Cardiac muscle cell (in vitro differentiated cells and primary cell): ENCODE measurements at regions not wholly inside any gene's neighbourhood (a gene's known extent, or its start where the extent isn't known, plus 50 kb on each side); places are given as distances from the start of the nearest gene placed in this dataset.
"Not testable (repeated sequence)": the region's sequence is repeated elsewhere in the genome, so short reads cannot be mapped to it uniquely, and the experiment has no call there.

Experiments used
- DNase-seq, 2 donors: peaks; one replicate each; pipeline versions ENCODE4 v3.0.0 to v3.0.0-alpha.2; 2010 to 2017; ENCODE audit warnings: low read depth in 1 of 2, low spot score in 1 of 2
- H3K27ac ChIP-seq: fragments of 200-600 bp; sonication (generic); 2 replicates; pipeline ENCODE4 v1.5.1; 2016
- H3K27me3 ChIP-seq: fragments of 200-600 bp; sonication (generic); 2 replicates; pipeline ENCODE4 v1.6.0; 2016; ENCODE audit warnings: control low read depth
- H3K36me3 ChIP-seq: fragments of 200-600 bp; sonication (generic); 2 replicates; pipeline ENCODE4 v1.5.1; 2016; ENCODE audit warnings: control low read depth
- H3K4me1 ChIP-seq: fragments of 200-600 bp; sonication (generic); 2 replicates; pipeline ENCODE4 v1.8.1; 2017; ENCODE audit warnings: low read depth, mild to moderate bottlenecking, mixed run types
- H3K4me3 ChIP-seq: fragments of 200-600 bp; sonication (generic); 2 replicates; pipeline ENCODE4 v1.5.1; 2016; ENCODE audit warnings: mild to moderate bottlenecking
- H3K9me3 ChIP-seq: fragments of 200-600 bp; sonication (generic); 2 replicates; pipeline ENCODE4 v1.5.1; 2017; ENCODE audit warnings: low read depth, mild to moderate bottlenecking, control low read depth
- TF ChIP-seq, protein P1 (sequence below): IDR thresholded peaks from 2 replicates; pipeline ENCODE4 v1.5.1; 2012; ENCODE audit warnings: low read depth, mild to moderate bottlenecking, low read length

DNA sequence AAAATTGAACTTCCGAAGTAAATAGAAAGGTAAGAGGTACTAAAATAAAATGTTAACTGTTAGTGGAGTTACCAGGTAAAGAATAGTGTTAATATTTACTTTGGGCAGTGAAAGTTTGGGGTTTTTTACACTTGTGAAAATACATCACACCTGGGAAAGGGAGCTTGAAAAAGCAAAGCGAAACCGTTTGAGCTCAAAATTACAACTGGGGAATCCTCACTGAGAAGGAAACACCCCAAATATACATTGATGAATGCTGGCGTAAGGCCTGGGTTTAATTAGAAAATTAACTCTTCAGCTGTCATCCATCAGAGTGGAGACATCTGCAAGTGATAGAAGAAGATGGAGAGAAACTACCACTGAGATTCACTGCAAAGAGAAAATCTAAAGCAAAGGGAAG lies 1153.0 kb downstream of the SLITRK5 start:
- no peak for DNase-seq
- H3K36me3 ChIP-seq = no peaks in the 10 kb centered on the region
- no peak overlapping the region for H3K27ac ChIP-seq
- no peaks in the 10 kb centered on the region for H3K4me1 ChIP-seq
- H3K9me3 ChIP-seq = no peaks in the 10 kb centered on the region
- TF ChIP-seq, protein P1, sequence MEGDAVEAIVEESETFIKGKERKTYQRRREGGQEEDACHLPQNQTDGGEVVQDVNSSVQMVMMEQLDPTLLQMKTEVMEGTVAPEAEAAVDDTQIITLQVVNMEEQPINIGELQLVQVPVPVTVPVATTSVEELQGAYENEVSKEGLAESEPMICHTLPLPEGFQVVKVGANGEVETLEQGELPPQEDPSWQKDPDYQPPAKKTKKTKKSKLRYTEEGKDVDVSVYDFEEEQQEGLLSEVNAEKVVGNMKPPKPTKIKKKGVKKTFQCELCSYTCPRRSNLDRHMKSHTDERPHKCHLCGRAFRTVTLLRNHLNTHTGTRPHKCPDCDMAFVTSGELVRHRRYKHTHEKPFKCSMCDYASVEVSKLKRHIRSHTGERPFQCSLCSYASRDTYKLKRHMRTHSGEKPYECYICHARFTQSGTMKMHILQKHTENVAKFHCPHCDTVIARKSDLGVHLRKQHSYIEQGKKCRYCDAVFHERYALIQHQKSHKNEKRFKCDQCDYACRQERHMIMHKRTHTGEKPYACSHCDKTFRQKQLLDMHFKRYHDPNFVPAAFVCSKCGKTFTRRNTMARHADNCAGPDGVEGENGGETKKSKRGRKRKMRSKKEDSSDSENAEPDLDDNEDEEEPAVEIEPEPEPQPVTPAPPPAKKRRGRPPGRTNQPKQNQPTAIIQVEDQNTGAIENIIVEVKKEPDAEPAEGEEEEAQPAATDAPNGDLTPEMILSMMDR = no peak
- no peaks in the 10 kb centered on the region for H3K27me3 ChIP-seq
- H3K4me3 ChIP-seq = no peak overlapping the region

DNA sequence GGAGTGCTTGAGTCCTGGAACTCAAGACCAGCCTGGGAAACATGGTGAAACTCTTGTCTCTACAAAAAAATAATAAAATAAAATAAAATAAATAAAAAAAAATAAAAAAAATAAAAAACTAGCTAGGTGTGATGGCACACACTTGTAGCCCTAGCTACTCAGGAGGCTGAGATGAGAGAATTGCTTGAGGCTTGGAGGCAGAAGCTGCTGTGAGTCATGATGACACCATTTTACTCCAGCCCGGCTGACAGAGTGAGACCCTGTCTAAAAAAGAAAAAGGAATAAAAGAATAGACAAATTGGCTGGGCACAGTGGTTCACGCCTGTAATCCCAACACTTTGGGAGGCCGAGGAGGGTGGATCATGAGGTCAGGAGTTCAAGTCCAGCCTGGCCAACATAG lies 1168.9 kb downstream of the SLITRK5 start:
- H3K4me1 ChIP-seq = no peaks in the 10 kb centered on the region
- no peak overlapping the region for H3K27ac ChIP-seq
- TF ChIP-seq, protein P1 = no peak
- no peaks in the 10 kb centered on the region for H3K9me3 ChIP-seq
- H3K27me3 ChIP-seq = no peaks in the 10 kb centered on the region
- no peaks in the 10 kb centered on the region for H3K36me3 ChIP-seq
- no peak overlapping the region for H3K4me3 ChIP-seq
- no peak for DNase-seq

DNA sequence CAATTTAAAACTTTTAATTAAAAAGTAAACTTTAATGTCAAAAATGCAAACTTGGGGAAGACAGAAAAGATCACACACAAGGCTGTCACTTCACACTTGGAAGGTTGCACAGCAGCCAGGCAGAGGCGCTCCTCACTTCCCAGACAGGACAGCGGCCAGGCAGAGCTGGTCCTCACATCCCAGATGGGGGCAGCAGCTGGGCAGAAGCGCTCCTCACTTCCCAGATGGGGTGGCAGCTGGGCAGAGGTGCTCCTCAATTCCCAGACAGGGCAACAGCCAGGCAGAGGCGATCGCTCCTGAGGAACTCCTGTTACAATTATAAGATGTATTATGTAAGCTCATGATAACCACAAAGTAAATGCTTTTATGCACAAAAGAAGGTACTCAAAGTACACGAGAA lies 1181.1 kb downstream of the SLITRK5 start:
- H3K36me3 ChIP-seq, H3K27ac ChIP-seq, H3K27me3 ChIP-seq, H3K4me3 ChIP-seq, H3K9me3 ChIP-seq, DNase-seq: not testable (repeated sequence)
- H3K4me1 ChIP-seq = peaks cover 13% of the 10 kb centered on the region

DNA sequence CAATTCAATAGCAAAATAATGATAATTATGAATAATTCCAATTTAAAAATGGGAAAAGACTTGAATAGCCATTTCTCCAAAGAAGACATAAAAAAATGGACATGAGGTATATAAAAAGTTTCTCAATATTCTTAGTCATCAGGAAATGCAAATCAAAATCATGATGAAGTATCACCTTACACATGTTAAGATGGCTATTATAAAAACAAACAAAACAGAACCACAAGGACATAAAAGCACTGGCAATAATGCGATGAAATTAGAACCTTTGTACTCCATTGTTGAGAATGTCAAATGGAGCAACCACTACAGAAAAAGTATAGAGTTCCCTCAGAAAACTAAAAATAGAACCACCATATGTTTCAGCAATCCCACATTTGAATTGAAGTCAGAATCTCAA lies 1186.1 kb downstream of the SLITRK5 start:
- no peaks in the 10 kb centered on the region for H3K4me1 ChIP-seq
- TF ChIP-seq, protein P1 = no peak
- no peaks in the 10 kb centered on the region for H3K27me3 ChIP-seq
- H3K36me3 ChIP-seq = no peaks in the 10 kb centered on the region
- no peaks in the 10 kb centered on the region for H3K9me3 ChIP-seq
- no peak overlapping the region for H3K4me3 ChIP-seq
- no peak overlapping the region for H3K27ac ChIP-seq
- DNase-seq = no peak

DNA sequence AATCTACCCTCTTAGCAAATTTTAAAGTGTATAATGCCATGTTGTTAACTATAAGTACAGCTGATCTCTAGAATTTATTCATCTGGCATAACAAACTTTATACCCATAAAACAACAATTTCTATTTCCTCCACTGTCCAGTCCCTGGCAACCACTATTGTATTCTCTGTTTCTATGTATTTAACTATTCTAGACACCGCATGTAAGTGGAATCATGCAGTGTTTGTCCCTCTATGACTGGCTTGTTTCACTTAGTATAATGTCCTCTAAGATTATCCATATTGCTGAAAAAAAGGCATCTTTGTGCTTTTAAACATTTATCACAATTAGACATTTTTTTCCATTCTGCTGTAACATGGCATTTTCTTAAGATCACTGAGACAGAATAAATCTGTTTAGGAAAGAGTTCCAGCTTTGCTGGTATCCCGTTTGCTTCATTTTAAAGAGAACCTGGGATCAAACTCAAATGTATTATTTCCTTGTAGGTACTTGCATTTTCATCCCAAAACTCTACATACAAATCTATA lies 1191.0 kb downstream of the SLITRK5 start:
- Histone ChIP-seq H3K4me3 (no peak overlapping the region), H3K4me1 (no peaks in the 10 kb centered on the region), H3K27ac (no peak overlapping the region), H3K27me3 (no peaks in the 10 kb centered on the region), H3K36me3 (no peaks in the 10 kb centered on the region), H3K9me3 (no peaks in the 10 kb centered on the region)
- TF ChIP-seq, protein P1 = no peak
- no peak for DNase-seq

DNA sequence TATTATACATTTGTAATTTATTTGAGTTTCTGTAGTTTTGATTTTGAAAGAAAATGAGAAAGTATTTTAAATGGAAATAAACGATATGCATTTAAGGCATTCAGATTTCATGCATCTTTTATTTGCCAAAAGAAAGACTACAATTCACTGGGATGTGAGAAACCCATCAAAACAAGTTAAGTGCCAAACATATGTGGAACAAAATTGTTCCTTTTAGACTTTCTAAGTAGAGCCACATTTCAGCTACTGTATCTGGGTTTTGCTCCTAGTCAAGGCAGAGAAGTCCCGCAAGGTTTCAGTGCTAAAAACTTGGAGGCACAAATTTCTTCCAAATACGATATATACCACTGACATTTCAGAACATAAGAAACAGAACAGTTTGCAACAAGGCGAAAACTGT lies 1191.9 kb downstream of the SLITRK5 start:
- Histone ChIP-seq H3K36me3 (no peaks in the 10 kb centered on the region), H3K9me3 (no peaks in the 10 kb centered on the region), H3K27ac (no peak overlapping the region), H3K27me3 (no peaks in the 10 kb centered on the region), H3K4me1 (no peaks in the 10 kb centered on the region), H3K4me3 (no peak overlapping the region)
- DNase-seq = no peak
- TF ChIP-seq, protein P1 = no peak
